Activated CD4-positive, alpha-beta T cell treated with anti-CD3 and anti-CD28 coated beads, Interleukin-2, amount 50 U/mL, for 16 hours (primary cell): ENCODE measurements at regions not wholly inside any gene's neighbourhood (a gene's known extent, or its start where the extent isn't known, plus 50 kb on each side); places are given as distances from the start of the nearest gene placed in this dataset.
"Not testable (repeated sequence)": the region's sequence is repeated elsewhere in the genome, so short reads cannot be mapped to it uniquely, and the experiment has no call there.

Experiments
- DNase-seq: peaks from one replicate; pipeline ENCODE4 v3.0.0-alpha.2; 2020

DNA sequence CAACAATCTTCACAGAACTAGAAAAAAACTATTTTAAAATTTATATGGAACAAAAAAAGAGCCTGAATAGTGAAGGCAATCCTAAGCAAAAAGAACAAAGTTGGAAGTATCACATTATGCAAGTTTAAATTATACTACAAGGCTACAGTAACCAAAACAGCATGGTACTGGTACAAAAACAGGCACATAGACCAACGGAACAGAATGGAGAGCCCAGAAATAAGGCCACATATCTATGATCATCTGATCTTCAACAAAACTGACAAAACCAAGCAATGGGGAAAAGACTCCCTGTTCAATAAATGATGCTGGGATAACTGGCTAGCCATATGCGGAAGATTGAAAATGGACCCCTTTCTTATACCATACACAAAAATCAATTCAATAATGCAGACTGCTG, 74.4 kb upstream of the RTN4 start:
- DNase-seq: not testable (repeated sequence)

DNA sequence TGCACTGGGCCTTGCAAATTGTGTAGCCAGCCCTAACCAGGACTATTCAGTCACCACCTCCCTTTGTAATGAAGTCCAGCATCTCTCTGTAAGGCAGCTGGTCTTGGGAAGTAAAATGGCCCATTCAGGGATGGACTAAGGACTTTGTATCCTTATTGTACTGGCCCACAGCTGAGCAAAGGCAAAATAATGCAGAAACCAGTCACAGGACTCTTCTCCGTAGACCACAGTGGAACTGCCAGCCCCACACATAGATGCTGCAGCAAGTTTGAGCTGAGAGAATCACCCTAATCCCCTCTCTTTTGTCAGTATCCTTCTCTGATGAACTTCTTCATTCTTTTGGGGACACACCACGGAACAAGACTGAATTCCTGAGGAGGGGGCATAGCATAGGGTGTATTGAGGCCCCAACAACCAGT, 73.6 kb upstream of the RTN4 start:
- DNase-seq: no peak

DNA sequence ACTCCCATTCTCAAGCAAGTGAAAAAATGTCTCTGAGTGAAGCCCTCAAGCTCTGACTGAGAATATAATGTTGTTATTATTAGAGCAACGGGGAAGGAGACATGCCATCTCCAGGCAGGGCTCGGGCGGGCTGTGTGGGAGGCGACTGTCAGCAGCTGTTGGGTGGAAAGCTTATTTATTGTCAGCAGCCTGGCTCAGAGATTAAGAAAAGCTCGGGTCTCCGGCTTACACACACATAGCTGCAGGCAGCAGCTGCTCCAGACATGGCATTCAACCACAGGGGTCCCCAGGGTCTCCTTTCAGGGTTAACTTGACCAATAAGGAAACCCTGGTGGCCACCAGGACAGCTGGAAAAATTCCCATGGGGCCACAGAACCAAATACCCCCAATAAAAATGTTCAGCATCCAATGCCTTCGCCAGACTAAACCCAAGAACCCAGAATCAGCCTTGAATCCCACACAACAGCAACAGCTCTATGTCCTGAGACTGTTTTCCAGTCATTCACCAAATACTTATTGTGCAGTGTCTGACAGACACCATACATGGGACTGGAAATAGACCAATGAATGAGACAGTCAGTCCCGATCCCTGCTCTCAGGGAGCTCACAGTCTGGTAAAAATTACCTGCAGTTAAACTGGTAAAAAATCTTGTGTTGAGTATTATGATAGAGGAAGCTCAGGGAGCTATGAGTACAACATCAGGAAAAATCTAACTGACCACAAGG, 70.5 kb upstream of the RTN4 start:
- DNase-seq: no peak

GRCh38 chr2:55119711-55120487, 69.6 kb upstream of the RTN4 start:
- DNase-seq: no peak

- no peak for DNase-seq
These were observed 68.4 kb upstream of the RTN4 start for GRCh38 chr2:55118643-55119083.

GRCh38 chr2:55116966-55117365, 66.7 kb upstream of the RTN4 start:
- DNase-seq: no peak

GRCh38 chr2:55116598-55116964, 66.3 kb upstream of the RTN4 start:
- DNase-seq: no peak

DNA sequence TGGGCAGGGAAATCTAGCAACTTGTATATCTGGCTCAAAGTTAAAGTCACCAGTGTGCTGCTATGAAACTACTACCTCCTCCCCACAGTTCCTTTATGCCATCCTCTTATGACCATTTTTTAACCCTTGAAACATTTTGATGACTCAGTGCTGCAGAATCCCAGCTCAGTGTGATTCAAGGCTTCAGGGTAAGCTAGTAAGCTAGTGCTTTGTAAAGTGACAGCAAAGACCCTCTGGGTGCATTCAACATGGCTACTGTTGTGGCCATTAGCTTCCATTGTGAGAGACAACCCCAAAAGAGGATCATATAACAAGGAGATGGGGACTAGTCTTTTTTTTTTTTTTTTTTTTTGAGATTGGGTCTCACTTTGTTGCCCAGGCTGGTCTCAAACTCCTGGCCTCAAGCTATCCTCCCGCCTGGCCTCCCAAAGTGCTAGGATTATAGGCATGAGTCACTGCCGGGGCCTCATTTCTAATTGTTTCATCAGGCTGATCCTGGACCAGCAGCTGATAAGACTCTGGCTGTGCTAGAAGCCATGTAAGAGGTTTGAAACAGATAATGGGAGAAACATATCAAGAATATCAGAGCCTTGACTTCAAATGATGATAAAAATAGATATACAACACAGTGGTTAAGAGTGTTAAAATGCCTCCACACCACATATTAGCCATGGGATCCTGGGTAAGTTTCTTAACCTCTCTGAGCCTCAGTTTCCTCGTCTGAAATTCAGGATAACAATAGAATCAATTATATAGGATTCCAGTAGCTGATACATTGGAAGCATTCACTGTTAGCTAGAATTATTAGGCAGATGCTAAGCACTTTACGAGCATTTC, 65.7 kb upstream of the RTN4 start:
- peak; percentile 17 for DNase-seq

- DNase-seq: no peak
These were observed 64.3 kb upstream of the RTN4 start for GRCh38 chr2:55114597-55114996.

- DNase-seq: no peak
These were observed 63.8 kb upstream of the RTN4 start for GRCh38 chr2:55114082-55114481.

DNA sequence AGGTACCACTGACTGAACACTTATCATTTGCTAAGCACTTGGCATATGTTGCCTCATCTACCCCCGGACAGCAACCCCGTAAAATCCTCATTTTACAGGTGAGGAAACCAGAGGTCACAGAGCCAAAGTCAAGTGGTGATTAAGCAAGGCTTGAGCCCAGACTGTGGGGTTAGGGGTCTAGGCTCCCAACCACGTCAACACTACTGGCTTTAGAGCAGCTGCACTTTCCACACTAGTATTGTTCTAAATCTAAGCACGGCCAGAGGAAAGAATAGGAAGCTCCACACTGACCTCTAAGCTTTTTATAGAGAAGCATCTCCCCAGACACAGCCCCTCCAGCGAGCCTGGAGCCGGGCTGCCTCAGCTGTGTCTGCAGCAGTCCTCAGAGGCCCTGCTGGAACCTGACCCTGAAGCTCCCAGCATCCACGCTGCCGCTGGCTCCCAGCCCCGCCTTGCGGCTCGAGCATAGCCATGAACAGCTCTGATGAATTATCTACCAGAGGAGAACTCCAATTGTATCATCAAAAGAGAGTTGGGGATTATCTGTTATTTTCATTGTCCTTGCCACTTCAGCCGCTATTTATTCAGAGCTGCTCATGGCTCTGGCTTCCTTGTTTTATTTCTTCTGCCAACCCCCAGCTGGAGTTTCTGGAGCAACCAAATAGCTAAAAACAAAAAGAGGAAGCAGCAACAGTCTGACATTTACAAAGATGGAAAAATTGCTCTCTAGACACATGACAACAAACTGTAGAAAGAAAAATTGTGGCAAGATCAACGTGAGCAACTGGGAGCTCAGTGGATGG, 62.2 kb upstream of the RTN4 start:
- DNase-seq: no peak

GRCh38 chr2:55111570-55112228, 61.4 kb upstream of the RTN4 start:
- DNase-seq: no peak

DNA sequence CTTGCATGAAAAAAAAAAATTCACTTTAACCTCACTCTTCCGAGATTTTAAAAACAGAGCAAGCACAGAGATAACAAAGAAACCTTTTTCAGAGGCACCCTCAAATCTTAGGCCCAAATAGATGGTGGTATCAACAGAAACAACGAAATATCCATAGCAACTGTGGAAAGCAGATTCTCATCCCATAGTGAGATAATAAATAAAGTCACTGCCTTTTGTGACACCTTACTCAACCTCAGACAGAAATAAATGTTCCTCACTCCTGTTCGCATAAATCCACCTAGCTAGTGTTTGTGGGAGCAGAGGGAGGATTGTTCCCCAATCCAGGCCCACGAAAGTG, 60.9 kb upstream of the RTN4 start:
- no peak for DNase-seq

DNA sequence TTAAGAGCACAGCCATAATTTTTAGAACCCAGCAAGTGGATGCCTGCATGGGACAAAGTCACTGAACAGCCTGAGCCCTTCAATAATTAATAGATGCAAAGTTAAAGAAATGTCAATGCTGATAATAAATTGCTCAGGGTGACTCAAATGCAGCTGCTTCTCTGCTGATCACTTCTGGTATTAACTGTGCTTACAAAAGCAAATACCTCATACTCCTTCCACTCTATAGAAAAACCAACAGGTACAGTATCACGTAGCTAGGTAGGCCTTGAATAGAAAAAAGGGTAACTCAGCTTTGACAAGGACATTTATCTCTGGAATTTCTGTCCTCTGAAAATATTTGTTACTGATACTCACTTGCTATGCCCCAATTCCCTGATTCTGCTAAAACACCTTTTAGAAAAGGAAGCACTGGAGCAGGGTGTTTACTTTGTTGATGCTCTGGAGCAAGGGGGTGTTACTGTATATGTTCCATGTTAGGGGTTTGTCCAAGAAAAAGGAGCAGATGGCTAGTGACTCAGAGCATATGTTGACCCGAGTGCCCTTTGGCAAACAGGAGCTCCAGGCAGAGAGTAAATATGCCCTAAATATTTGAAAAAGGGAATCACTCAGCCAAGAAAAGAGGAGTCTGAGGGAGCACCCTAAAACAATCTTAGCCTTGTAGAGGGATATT, 59.1 kb upstream of the RTN4 start:
- DNase-seq: no peak

DNA sequence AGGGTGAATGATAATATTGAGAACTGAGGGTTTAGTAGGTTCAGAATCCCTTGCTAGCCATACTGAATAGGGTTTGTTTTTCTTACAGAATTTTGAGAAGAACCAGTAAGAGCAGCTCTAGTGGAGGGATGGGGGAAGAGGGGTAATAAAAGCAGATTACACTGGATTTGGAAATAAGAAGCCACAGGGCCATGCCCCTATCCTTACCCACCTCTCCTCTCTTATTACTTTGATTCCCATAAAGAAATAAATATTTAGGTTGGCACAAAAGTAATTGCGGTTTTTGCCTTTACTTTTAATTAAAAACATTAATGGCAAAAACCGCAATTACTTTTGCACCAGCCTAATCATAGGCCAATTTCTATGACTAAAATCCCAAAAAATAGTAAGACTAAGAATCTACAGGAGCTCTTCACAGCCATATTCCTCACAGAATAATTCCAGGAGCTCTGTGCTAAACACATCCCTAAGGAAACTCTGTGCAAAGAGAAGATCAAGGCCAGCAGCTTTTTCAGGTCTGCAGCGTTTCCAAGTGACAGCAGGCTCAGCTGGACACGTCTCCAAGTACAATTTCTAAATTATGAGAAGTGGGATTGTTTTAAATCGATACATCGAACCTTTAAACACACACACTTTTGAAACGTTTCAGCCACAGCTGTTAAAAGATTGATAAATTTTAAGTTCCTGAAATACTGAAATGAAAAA, 58.4 kb upstream of the RTN4 start:
- no peak for DNase-seq

GRCh38 chr2:55107436-55107835, 57.2 kb upstream of the RTN4 start:
- no peak for DNase-seq

- DNase-seq: no peak
These were observed 55.9 kb upstream of the RTN4 start for GRCh38 chr2:55106148-55106547.

GRCh38 chr2:55105456-55105855, 55.2 kb upstream of the RTN4 start:
- no peak for DNase-seq

- DNase-seq: no peak
These were observed 52.8 kb upstream of the RTN4 start for GRCh38 chr2:55103046-55103445.

DNA sequence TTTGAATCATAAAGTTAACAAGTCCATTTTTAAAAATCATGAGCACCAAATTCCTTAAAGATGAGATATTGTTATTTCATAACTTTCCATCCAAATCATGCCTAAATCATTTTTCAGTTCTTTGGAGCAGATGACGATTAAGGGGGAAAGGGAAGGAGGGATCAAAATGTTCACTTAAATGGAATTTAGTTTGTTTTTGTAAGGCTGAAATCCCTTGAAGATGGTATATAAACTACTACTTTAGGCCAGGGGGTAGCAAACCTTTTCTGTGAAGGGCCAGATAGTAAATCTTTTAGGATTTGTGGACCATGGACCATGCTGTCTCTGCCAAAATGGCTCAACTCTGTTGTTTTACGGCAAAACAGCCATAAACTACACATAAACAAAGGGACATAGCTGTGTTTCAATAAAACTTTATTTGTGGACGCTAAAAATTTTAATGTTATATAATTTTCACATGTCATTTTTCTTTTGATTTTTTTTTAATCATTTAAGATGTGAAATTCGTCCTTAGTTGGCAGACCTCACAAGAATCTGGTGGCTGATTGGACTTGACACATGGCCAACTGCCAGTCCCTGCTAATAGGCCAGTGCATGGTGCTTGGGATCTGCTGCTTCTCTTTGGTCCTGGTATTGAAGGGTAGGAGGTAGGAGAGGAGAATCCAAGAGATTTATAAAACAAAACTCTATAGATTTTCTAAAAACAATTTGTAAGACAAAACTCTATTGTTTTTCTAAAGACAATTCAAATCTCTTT, 52.0 kb upstream of the RTN4 start:
- no peak for DNase-seq
